ENCODE measurements at regions not wholly inside any gene's neighbourhood (a gene's known extent, or its start where the extent isn't known, plus 50 kb on each side); places are given as distances from the start of the nearest gene placed in this dataset.
"Not testable (repeated sequence)": the region's sequence is repeated elsewhere in the genome, so short reads cannot be mapped to it uniquely, and the experiment has no call there.

DNA sequence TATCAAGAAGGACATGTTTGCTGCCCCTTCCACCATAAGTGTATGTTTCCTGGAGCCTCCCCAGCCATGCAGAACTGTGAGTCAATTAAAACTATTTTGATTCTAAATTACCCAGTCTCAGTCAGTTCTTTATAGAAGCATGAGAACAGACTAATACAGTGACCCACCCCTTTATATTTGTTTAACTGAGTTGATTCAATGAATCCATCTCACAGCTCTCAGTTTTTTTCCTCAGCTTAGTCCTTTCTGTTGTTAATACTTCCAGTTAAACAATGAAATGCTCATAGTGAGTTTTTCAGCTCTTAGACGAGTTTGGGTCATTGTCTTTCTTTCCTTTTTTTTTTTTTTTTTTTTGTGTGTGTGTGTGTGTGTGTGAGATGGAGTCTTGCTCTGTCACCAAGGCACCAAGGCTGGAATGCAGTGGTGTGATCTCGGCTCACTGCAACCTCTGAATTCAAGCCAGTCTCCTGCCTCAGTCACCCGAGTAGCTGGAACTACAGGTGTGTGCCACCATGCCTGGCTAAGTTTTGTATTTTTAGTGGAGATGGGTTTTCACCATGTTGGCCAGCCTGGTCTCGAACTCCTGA is 417.9 kb upstream of the ZNG1F start:
- not testable (repeated sequence) for DNase-seq

DNA sequence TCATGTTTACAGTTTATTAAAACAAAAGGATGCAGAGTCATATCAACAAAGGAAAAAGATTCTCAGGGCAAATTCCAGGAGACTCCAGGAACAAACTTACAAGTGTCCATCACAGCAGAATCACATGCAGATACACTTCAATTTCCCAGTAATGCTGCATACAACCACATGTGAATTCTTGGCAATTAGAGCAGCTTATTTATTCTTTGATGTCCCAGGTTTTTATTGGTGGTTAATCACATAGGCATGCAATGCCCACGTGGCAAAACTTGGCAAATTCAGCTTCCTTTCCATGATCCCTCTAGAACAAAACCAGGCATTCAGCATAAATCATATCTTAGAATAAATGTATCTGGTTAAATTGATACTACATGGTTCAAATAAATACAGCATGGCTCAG is 376.5 kb upstream of the ZNG1F start:
- DNase-seq, result not testable (repeated sequence)
